Activated T-helper 1 cell treated with Interleukin-2 at 50 U/mL for 16 hours (primary cell): ENCODE measurements at regions not wholly inside any gene's neighbourhood (a gene's known extent, or its start where the extent isn't known, plus 50 kb on each side); places are given as distances from the start of the nearest gene placed in this dataset.
"Not testable (repeated sequence)": the region's sequence is repeated elsewhere in the genome, so short reads cannot be mapped to it uniquely, and the experiment has no call there.

ENCODE experiments used
- DNase-seq: peaks from one replicate; pipeline ENCODE4 v3.0.0-alpha.2; 2020; ENCODE audit warnings: low read depth

GRCh38 chr4:3866813-3867129, 100.6 kb downstream of the ADRA2C start:
- DNase-seq, result no peak

- no peak for DNase-seq
These were observed 101.4 kb downstream of the ADRA2C start for GRCh38 chr4:3867403-3868100.

- DNase-seq, result no peak
These were observed 102.3 kb downstream of the ADRA2C start for GRCh38 chr4:3868211-3869173.

GRCh38 chr4:3869174-3869572, 103.0 kb downstream of the ADRA2C start:
- no peak for DNase-seq

GRCh38 chr4:3869661-3870566, 103.7 kb downstream of the ADRA2C start:
- no peak for DNase-seq

GRCh38 chr4:3870567-3870962, 104.4 kb downstream of the ADRA2C start:
- no peak for DNase-seq

- DNase-seq, result no peak
These were observed 105.1 kb downstream of the ADRA2C start for GRCh38 chr4:3871181-3871852.

GRCh38 chr4:3871881-3872833, 106.0 kb downstream of the ADRA2C start:
- no peak for DNase-seq

- no peak for DNase-seq
These were observed 106.7 kb downstream of the ADRA2C start for GRCh38 chr4:3872834-3873313.

- DNase-seq, result no peak
These were observed 107.3 kb downstream of the ADRA2C start for GRCh38 chr4:3873408-3874027.

GRCh38 chr4:3874028-3874415, 107.8 kb downstream of the ADRA2C start:
- DNase-seq, result no peak

GRCh38 chr4:3874525-3875110, 108.4 kb downstream of the ADRA2C start:
- no peak for DNase-seq

GRCh38 chr4:3875466-3875865, 109.3 kb downstream of the ADRA2C start:
- no peak for DNase-seq

GRCh38 chr4:3876057-3876845, 110.1 kb downstream of the ADRA2C start:
- not testable (repeated sequence) for DNase-seq

- DNase-seq, result no peak
These were observed 111.1 kb downstream of the ADRA2C start for GRCh38 chr4:3877236-3877635.

GRCh38 chr4:3877868-3878267, 111.7 kb downstream of the ADRA2C start:
- DNase-seq, result no peak

- DNase-seq, result no peak
These were observed 112.5 kb downstream of the ADRA2C start for GRCh38 chr4:3878678-3879077.

GRCh38 chr4:3879681-3880614, 113.8 kb downstream of the ADRA2C start:
- no peak for DNase-seq
